ENCODE measurements at regions not wholly inside any gene's neighbourhood (a gene's known extent, or its start where the extent isn't known, plus 50 kb on each side); places are given as distances from the start of the nearest gene placed in this dataset.

GRCh38 chr16:25311950-25312349 lies 54.3 kb upstream of the ZKSCAN2 start (continued):
- TF ChIP-seq PREB (CRISPR knock-in tag; IDR thresholded peaks at IDR 0.05; ENCODE audit: borderline replicate concordance) (no peak), NR1H2 (CRISPR knock-in tag; IDR thresholded peaks at IDR 0.05) (no peak), JUN (CRISPR knock-in tag; IDR thresholded peaks at IDR 0.05) (no peak), GABPB1 (CRISPR knock-in tag; IDR thresholded peaks at IDR 0.05) (no peak)

DNA sequence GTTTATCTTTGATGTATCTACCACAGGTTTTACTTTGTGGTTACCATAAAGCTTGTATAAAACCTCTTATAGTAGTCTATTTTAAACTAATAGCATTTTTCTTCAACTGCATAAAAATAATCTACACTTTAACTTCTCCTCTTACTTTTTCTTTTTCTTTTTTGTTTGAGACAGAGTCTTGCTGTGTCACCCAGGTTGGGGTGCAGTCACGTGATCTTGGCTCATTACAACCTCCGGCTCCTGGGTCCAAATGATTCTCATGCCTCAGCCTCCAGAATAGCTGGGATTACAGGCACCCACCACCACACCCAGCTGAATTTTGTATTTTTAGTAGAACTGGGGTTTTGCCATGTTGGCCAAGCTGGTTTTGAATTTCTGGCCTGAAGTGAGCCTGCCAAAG lies 53.4 kb upstream of the ZKSCAN2 start:
- no peak for DNase-seq (ENCODE audit: low spot score)
- H3K36me3 Mint-ChIP-seq, result peaks cover 23% of the 10 kb centered on the region
- ATAC-seq, result no peak
- H3K27me3 Mint-ChIP-seq (ENCODE audit: low read depth), result no peaks in the 10 kb centered on the region; the same call in 1 of the 2 replicates
- TF ChIP-seq CREM (CRISPR knock-in tag; IDR thresholded peaks at IDR 0.05), result no peak
- TF ChIP-seq ATF3 (CRISPR knock-in tag; conservative IDR thresholded peaks at IDR 0.05), result no peak
- TF ChIP-seq JAZF1 (CRISPR knock-in tag; IDR thresholded peaks at IDR 0.05), result no peak
- TF ChIP-seq, protein P1, sequence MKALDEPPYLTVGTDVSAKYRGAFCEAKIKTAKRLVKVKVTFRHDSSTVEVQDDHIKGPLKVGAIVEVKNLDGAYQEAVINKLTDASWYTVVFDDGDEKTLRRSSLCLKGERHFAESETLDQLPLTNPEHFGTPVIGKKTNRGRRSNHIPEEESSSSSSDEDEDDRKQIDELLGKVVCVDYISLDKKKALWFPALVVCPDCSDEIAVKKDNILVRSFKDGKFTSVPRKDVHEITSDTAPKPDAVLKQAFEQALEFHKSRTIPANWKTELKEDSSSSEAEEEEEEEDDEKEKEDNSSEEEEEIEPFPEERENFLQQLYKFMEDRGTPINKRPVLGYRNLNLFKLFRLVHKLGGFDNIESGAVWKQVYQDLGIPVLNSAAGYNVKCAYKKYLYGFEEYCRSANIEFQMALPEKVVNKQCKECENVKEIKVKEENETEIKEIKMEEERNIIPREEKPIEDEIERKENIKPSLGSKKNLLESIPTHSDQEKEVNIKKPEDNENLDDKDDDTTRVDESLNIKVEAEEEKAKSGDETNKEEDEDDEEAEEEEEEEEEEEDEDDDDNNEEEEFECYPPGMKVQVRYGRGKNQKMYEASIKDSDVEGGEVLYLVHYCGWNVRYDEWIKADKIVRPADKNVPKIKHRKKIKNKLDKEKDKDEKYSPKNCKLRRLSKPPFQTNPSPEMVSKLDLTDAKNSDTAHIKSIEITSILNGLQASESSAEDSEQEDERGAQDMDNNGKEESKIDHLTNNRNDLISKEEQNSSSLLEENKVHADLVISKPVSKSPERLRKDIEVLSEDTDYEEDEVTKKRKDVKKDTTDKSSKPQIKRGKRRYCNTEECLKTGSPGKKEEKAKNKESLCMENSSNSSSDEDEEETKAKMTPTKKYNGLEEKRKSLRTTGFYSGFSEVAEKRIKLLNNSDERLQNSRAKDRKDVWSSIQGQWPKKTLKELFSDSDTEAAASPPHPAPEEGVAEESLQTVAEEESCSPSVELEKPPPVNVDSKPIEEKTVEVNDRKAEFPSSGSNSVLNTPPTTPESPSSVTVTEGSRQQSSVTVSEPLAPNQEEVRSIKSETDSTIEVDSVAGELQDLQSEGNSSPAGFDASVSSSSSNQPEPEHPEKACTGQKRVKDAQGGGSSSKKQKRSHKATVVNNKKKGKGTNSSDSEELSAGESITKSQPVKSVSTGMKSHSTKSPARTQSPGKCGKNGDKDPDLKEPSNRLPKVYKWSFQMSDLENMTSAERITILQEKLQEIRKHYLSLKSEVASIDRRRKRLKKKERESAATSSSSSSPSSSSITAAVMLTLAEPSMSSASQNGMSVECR (CRISPR knock-in tag; IDR thresholded peaks at IDR 0.05; ENCODE audit: borderline replicate concordance), result no peak
- no peak for TF ChIP-seq NFE2L1 (CRISPR knock-in tag; IDR thresholded peaks at IDR 0.05)
- no peak for TF ChIP-seq TEAD4 (CRISPR knock-in tag; IDR thresholded peaks at IDR 0.05)
- TF ChIP-seq, protein P2, sequence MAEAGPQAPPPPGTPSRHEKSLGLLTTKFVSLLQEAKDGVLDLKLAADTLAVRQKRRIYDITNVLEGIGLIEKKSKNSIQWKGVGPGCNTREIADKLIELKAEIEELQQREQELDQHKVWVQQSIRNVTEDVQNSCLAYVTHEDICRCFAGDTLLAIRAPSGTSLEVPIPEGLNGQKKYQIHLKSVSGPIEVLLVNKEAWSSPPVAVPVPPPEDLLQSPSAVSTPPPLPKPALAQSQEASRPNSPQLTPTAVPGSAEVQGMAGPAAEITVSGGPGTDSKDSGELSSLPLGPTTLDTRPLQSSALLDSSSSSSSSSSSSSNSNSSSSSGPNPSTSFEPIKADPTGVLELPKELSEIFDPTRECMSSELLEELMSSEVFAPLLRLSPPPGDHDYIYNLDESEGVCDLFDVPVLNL (CRISPR knock-in tag; IDR thresholded peaks at IDR 0.05; ENCODE audit: borderline replicate concordance, low read depth), result no peak
- TF ChIP-seq MXD4 (CRISPR knock-in tag; IDR thresholded peaks at IDR 0.05; ENCODE audit: borderline replicate concordance), result no peak
- TF ChIP-seq CBFB (CRISPR knock-in tag; IDR thresholded peaks at IDR 0.05; ENCODE audit: low read depth), result no peak
- no peak for TF ChIP-seq GABPB1 (CRISPR knock-in tag; IDR thresholded peaks at IDR 0.05)
- no peak for TF ChIP-seq E2F5 (CRISPR knock-in tag; IDR thresholded peaks at IDR 0.05)
- POLR2A ChIA-PET, result no interaction called here
- CTCF ChIA-PET, result no interaction called here
- H3K9me3 Mint-ChIP-seq, result peaks cover 35% of the 10 kb centered on the region
- no peak overlapping the region for H3K27ac Mint-ChIP-seq
- H3K4me1 Mint-ChIP-seq, result no peaks in the 10 kb centered on the region
- no peak overlapping the region for H3K4me3 Mint-ChIP-seq

Measured in WTC11 (cell line).